BLaER1 treated with 17β-estradiol and CSF1 and Interleukin-3, amounts not matched to agents 10 nM and 100 nM (cell line): ENCODE measurements at regions not wholly inside any gene's neighbourhood (a gene's known extent, or its start where the extent isn't known, plus 50 kb on each side); places are given as distances from the start of the nearest gene placed in this dataset.
A peak's percentile ranks its signal among the peaks of the same experiment; 100 is the strongest.

Source experiments
- H3K27ac ChIP-seq, 11 experiments: shearing (Covaris generic); formaldehyde crosslinking; 2 replicates each; pipeline ENCODE4 v1.8.1; 2022
- H3K27me3 ChIP-seq, 11 experiments: shearing (Covaris generic); formaldehyde crosslinking; 2 replicates each; pipeline ENCODE4 v1.8.1; 2022
- H3K36me3 ChIP-seq, 11 experiments: shearing (Covaris generic); formaldehyde crosslinking; 2 replicates each; pipeline ENCODE4 v1.8.1; 2022
- H3K4me1 ChIP-seq, 10 experiments: shearing (Covaris generic); formaldehyde crosslinking; 2 replicates each; pipeline ENCODE4 v1.8.1; 2022
- H3K4me2 ChIP-seq, 11 experiments: shearing (Covaris generic); formaldehyde crosslinking; 2 replicates each; pipeline ENCODE4 v1.8.1; 2022
- H3K4me3 ChIP-seq, 10 experiments: shearing (Covaris generic); formaldehyde crosslinking; 2 replicates each; pipeline ENCODE4 v1.8.1; 2022
- H3K9ac ChIP-seq, 11 experiments: shearing (Covaris generic); formaldehyde crosslinking; 2 replicates each; pipeline ENCODE4 v1.8.1; 2022
- H3K9me3 ChIP-seq, 11 experiments: shearing (Covaris generic); formaldehyde crosslinking; replicated peaks in 1 of 11; 2 replicates each; pipeline ENCODE4 v1.8.1; 2022
- H4K20me1 ChIP-seq, 11 experiments: shearing (Covaris generic); formaldehyde crosslinking; 2 replicates each; pipeline ENCODE4 v1.8.1; 2022
- Cebpa-rat ChIP-seq, 11 experiments: shearing (Covaris generic); IDR thresholded peaks; 2 replicates each; pipeline ENCODE4 v1.8.1; 2022

GRCh38 chr14:104253901-104254353 is 115.5 kb downstream of the KIF26A start:
- Histone ChIP-seq H3K4me2 (peak overlapping the region in 9 of 11 experiments; percentile 57 to 97 (median 87); a peak in 19 of 22 replicates), H3K4me1 (peaks cover 5 to 31% (median 29%) of the 10 kb centered on the region in 10 experiments), H3K27me3 (peaks cover 0 to 4% (median 0%) of the 10 kb centered on the region in 11 experiments; a peak in 1 of 22 replicates), H3K36me3 (no peaks in the 10 kb centered on the region), H3K27ac (peak overlapping the region in 1 of 11 experiments; percentile 48; a peak in 1 of 22 replicates), H3K9ac (peak overlapping the region in 4 of 11 experiments; percentile 5 to 50 (median 44); a peak in 6 of 22 replicates), H3K9me3 (peaks cover 0 to 14% (median 4%) of the 10 kb centered on the region in 11 experiments; a peak in 9 of 22 replicates), H3K4me3 (no peak overlapping the region), H4K20me1 (no peaks in the 10 kb centered on the region; a peak in 1 of 22 replicates)
- no peak for TF ChIP-seq Cebpa-rat (IDR thresholded peaks at IDR 0.05)

GRCh38 chr14:104254735-104255400 is 116.5 kb downstream of the KIF26A start:
- Histone ChIP-seq H3K4me2 (peak overlapping the region in 8 of 11 experiments; percentile 79 to 97 (median 87); a peak in 16 of 22 replicates), H4K20me1 (no peaks in the 10 kb centered on the region), H3K9me3 (peaks cover 4 to 14% (median 10%) of the 10 kb centered on the region in 11 experiments; a peak in 17 of 22 replicates), H3K36me3 (no peaks in the 10 kb centered on the region), H3K27ac (no peak overlapping the region), H3K9ac (no peak overlapping the region), H3K4me1 (peaks cover 5 to 31% (median 29%) of the 10 kb centered on the region in 10 experiments), H3K27me3 (peaks cover 0 to 4% (median 0%) of the 10 kb centered on the region in 11 experiments; a peak in 1 of 22 replicates), H3K4me3 (no peak overlapping the region)
- no peak for TF ChIP-seq Cebpa-rat (IDR thresholded peaks at IDR 0.05)

- Histone ChIP-seq H3K27ac (no peak overlapping the region), H3K9me3 (peaks cover 5 to 20% (median 13%) of the 10 kb centered on the region in 11 experiments; a peak in 17 of 22 replicates), H3K9ac (no peak overlapping the region), H4K20me1 (no peaks in the 10 kb centered on the region), H3K4me1 (peaks cover 5 to 31% (median 29%) of the 10 kb centered on the region in 10 experiments), H3K4me2 (no peak overlapping the region), H3K27me3 (peaks cover 0 to 4% (median 0%) of the 10 kb centered on the region in 11 experiments; a peak in 1 of 22 replicates), H3K4me3 (no peak overlapping the region), H3K36me3 (no peaks in the 10 kb centered on the region)
- TF ChIP-seq Cebpa-rat (IDR thresholded peaks at IDR 0.05) = no peak
Observed at GRCh38 chr14:104256025-104256424, 117.6 kb downstream of the KIF26A start.

GRCh38 chr14:104262515-104263514 is 124.4 kb downstream of the KIF26A start:
- Histone ChIP-seq H3K4me3 (no peak overlapping the region; a peak in 1 of 20 replicates), H4K20me1 (no peaks in the 10 kb centered on the region), H3K4me1 (peaks cover 0 to 55% (median 45%) of the 10 kb centered on the region in 10 experiments; a peak in 16 of 20 replicates), H3K27me3 (no peaks in the 10 kb centered on the region), H3K9me3 (peaks cover 10 to 32% (median 20%) of the 10 kb centered on the region in 11 experiments; a peak in 21 of 22 replicates), H3K9ac (no peak overlapping the region), H3K27ac (peak overlapping the region in 1 of 11 experiments; percentile 4; a peak in 1 of 22 replicates), H3K4me2 (peak overlapping the region in 8 of 11 experiments; percentile 46 to 83 (median 64); a peak in 14 of 22 replicates), H3K36me3 (no peaks in the 10 kb centered on the region)
- no peak for TF ChIP-seq Cebpa-rat (IDR thresholded peaks at IDR 0.05)

GRCh38 chr14:104263675-104264358 is 125.4 kb downstream of the KIF26A start:
- Histone ChIP-seq H3K27me3 (no peaks in the 10 kb centered on the region), H3K36me3 (no peaks in the 10 kb centered on the region), H3K9ac (no peak overlapping the region), H4K20me1 (no peaks in the 10 kb centered on the region), H3K27ac (no peak overlapping the region), H3K4me3 (no peak overlapping the region), H3K9me3 (peaks cover 10 to 32% (median 20%) of the 10 kb centered on the region in 11 experiments; a peak in 21 of 22 replicates), H3K4me1 (peaks cover 0 to 60% (median 49%) of the 10 kb centered on the region in 10 experiments; a peak in 16 of 20 replicates), H3K4me2 (peak overlapping the region in 8 of 11 experiments; percentile 5 to 83 (median 64); a peak in 14 of 22 replicates)
- no peak for TF ChIP-seq Cebpa-rat (IDR thresholded peaks at IDR 0.05)

GRCh38 chr14:104264495-104265265 is 126.3 kb downstream of the KIF26A start:
- no peak overlapping the region for H3K9ac ChIP-seq
- H3K27me3 ChIP-seq = no peaks in the 10 kb centered on the region

GRCh38 chr14:104265918-104266630 is 127.7 kb downstream of the KIF26A start:
- H4K20me1 ChIP-seq = no peaks in the 10 kb centered on the region
- H3K4me3 ChIP-seq = no peak overlapping the region
- H3K36me3 ChIP-seq = no peaks in the 10 kb centered on the region
- no peaks in the 10 kb centered on the region for H3K27me3 ChIP-seq
- no peak overlapping the region for H3K9ac ChIP-seq
- no peak for TF ChIP-seq Cebpa-rat (IDR thresholded peaks at IDR 0.05)
- H3K27ac ChIP-seq = no peak overlapping the region
- H3K4me2 ChIP-seq = peak overlapping the region in 6 of 11 experiments; percentile 6 to 44 (median 22); a peak in 7 of 22 replicates
- peaks cover 0 to 60% (median 49%) of the 10 kb centered on the region in 10 experiments; a peak in 16 of 20 replicates for H3K4me1 ChIP-seq
- H3K9me3 ChIP-seq = peaks cover 9 to 24% (median 14%) of the 10 kb centered on the region in 11 experiments; a peak in 20 of 22 replicates

More at GRCh38 chr14:104264495-104265265, 126.3 kb downstream of the KIF26A start:
- Histone ChIP-seq H3K27ac (no peak overlapping the region), H3K9me3 (peaks cover 10 to 33% (median 21%) of the 10 kb centered on the region in 11 experiments; a peak in 21 of 22 replicates), H3K4me2 (peak overlapping the region in 4 of 11 experiments; percentile 5 to 83 (median 69); a peak in 8 of 22 replicates), H3K4me3 (no peak overlapping the region), H3K36me3 (no peaks in the 10 kb centered on the region), H3K4me1 (peaks cover 0 to 60% (median 49%) of the 10 kb centered on the region in 10 experiments; a peak in 16 of 20 replicates), H4K20me1 (no peaks in the 10 kb centered on the region)
- no peak for TF ChIP-seq Cebpa-rat (IDR thresholded peaks at IDR 0.05)
